ENCODE measurements at regions not wholly inside any gene's neighbourhood (a gene's known extent, or its start where the extent isn't known, plus 50 kb on each side); places are given as distances from the start of the nearest gene placed in this dataset.
A peak's percentile ranks its signal among the peaks of the same experiment; 100 is the strongest.

GRCh38 chr2:102078773-102079172 lies 63.8 kb upstream of the IL1R1 start:
- TF ChIP-seq CTCF (conservative IDR thresholded peaks at IDR 0.05; ENCODE audit: control insufficient read depth, insufficient read depth, low read depth, low read length): no peak
- no peak for DNase-seq (ENCODE audit: low read depth)
- H3K4me3 ChIP-seq (ENCODE audit: control insufficient read depth, low read depth, low read length): no peak overlapping the region

DNA sequence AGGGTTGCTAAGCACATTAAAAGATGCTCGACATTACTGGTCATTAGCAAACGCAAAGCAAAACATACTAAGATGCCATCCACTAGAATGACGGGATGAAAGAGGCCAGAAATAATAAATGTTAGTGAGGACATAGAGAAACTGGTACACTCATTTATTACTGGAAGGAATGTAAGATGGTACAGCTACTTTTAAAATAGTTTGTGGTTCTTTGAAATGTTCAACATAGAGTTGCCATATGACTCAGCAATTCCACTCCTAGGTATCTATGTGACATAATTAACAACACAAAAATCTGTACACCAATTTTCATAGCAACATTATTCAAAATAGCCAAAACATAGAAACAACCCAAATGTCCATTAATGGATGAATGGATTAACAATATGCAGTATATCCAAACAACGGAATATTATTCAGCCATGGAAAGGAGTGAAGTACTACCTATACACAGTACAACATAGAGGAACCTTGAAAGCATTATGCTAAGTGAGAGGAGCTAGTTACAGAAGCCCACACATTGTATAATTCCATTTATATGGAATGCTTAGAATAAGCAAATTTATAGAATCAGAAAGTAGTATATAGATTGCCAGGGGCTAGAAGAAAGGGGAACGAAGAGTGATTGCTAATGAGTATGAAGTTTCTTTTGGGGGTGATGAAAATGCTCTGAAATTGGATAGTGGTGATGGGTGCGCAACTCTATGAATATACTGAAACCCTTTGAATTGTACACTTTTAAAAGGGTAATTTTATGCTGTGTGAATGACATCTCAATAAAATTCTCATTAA lies 61.9 kb upstream of the IL1R1 start:
- no peak for TF ChIP-seq CTCF (conservative IDR thresholded peaks at IDR 0.05; ENCODE audit: control insufficient read depth, insufficient read depth, low read depth, low read length)
- no peak overlapping the region for H3K4me3 ChIP-seq (ENCODE audit: control insufficient read depth, low read depth, low read length)
- DNase-seq (ENCODE audit: low read depth): peak; percentile 57

- TF ChIP-seq CTCF (conservative IDR thresholded peaks at IDR 0.05; ENCODE audit: control insufficient read depth, insufficient read depth, low read depth, low read length): no peak
- H3K4me3 ChIP-seq (ENCODE audit: control insufficient read depth, low read depth, low read length): no peak overlapping the region
- DNase-seq (ENCODE audit: low read depth): no peak
Measured at GRCh38 chr2:102081243-102081522, 61.4 kb upstream of the IL1R1 start.

DNA sequence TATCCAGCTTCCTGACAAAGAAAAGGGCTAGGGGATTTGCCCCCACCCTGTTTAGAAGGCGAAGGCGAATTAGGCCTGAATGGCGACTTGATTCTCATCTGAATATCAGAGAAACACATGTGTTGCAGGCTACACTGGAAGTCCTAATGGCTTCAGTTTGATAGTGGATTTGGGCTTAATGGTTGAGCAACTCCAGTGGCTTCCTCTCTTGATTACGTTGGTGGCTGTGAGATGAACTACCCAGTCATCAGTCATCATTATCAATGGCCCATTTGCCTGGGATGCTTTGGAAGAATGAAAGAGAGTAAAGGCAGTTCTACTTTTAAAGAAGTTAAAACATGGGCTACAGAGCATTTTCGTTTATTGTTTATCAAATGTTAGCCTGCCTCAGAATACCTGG lies 60.9 kb upstream of the IL1R1 start:
- DNase-seq (ENCODE audit: low read depth): no peak
- no peak for TF ChIP-seq CTCF (conservative IDR thresholded peaks at IDR 0.05; ENCODE audit: control insufficient read depth, insufficient read depth, low read depth, low read length)
- no peak overlapping the region for H3K4me3 ChIP-seq (ENCODE audit: control insufficient read depth, low read depth, low read length)

DNA sequence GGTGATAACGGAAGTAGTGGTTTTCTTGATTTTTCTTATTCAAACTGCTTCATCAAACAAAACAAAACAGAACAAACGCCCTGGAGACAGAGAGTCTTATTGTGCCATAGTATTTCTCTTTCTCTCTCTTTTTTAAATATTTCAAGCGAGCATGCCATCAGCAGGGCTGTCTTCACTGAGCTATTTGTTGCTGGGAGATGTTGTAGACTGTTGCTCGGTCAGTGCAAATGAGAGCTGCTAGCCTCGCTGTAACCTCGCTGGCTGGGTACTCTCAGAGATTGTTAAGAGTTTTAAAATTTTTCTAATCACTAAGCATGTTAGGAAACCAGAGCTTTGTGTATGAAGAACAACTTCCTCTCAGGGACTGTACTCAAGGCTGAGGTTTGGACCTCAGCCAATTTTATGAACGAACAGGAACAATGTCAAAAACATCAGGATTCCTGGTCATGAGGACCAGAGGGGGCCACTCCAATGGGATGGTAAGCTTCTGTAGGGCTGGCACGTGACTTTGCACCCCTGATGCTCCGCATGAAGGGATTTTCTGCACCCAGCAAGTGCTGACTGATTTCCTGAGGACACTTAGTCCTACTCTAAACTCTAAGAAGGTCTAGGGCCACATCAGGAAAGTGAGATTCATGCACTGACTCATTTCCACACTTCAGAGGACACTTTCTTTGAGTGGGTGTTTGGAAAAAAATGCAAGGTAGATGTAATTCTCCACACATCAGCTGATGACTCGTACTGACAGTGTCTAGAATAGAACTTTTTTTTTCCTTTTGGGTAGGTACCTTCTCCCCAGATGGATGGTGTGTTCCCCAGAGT lies 59.8 kb upstream of the IL1R1 start:
- DNase-seq (ENCODE audit: low read depth): peak; percentile 97
- H3K4me3 ChIP-seq (ENCODE audit: control insufficient read depth, low read depth, low read length): no peak overlapping the region
- TF ChIP-seq CTCF (conservative IDR thresholded peaks at IDR 0.05; ENCODE audit: control insufficient read depth, insufficient read depth, low read depth, low read length): no peak

GRCh38 chr2:102083393-102083703 lies 59.2 kb upstream of the IL1R1 start:
- H3K4me3 ChIP-seq (ENCODE audit: control insufficient read depth, low read depth, low read length): no peak overlapping the region
- no peak for TF ChIP-seq CTCF (conservative IDR thresholded peaks at IDR 0.05; ENCODE audit: control insufficient read depth, insufficient read depth, low read depth, low read length)
- no peak for DNase-seq (ENCODE audit: low read depth)

All from fibroblast of mammary gland (primary cell).